Mucosa of descending colon (tissue), 3 donors: ENCODE measurements at regions not wholly inside any gene's neighbourhood (a gene's known extent, or its start where the extent isn't known, plus 50 kb on each side); places are given as distances from the start of the nearest gene placed in this dataset.

ENCODE experiments used
- ATAC-seq: fragments of 200-7000 bp; cut with Tn5 transposase; one replicate; pipeline ENCODE4 v1.9.1; 2020; ENCODE audit warnings: mild to moderate bottlenecking, moderate library complexity
- DNase-seq, 3 donors: peaks; one replicate each; pipeline ENCODE4 v3.0.0-alpha.2; 2020
- H3K36me3 ChIP-seq: fragments of 200-600 bp; one replicate; pipeline ENCODE4 v1.8.0; 2021; ENCODE audit warnings: low read depth, mild to moderate bottlenecking
- H3K4me1 ChIP-seq: fragments of 200-600 bp; one replicate; pipeline ENCODE4 v1.8.0; 2021; ENCODE audit warnings: low read depth, mild to moderate bottlenecking
- H3K4me3 ChIP-seq: fragments of 200-600 bp; one replicate; pipeline ENCODE4 v1.8.0; 2021; ENCODE audit warnings: mild to moderate bottlenecking
- H3K9me3 ChIP-seq: fragments of 200-600 bp; one replicate; pipeline ENCODE4 v1.8.0; 2021; ENCODE audit warnings: mild to moderate bottlenecking
- intact Hi-C, 2 donors: fragments of 100-400 bp; cut with DNase I in 1 of 2; cut with micrococcal nuclease in 1 of 2; formaldehyde crosslinking; loops; one replicate each; pipeline versions ENCODE4 v1.11.0 to v1.11.1; 2022; cut with DNase I, micrococcal nuclease
- TF ChIP-seq, protein P1 (sequence below): fragments of 200-600 bp; IDR thresholded peaks from one replicate; pipeline ENCODE4 v1.8.0; 2022; ENCODE audit warnings: antibody characterized with exemption, mild to moderate bottlenecking
- donor health status: DM: no; HTN: no; CAD: no; lungs with moderate emphysema.
- donor health status: DM: no; HTN: no; CAD: no.
- donor health status: DM: no; HTN: yes; CAD: no.

DNA sequence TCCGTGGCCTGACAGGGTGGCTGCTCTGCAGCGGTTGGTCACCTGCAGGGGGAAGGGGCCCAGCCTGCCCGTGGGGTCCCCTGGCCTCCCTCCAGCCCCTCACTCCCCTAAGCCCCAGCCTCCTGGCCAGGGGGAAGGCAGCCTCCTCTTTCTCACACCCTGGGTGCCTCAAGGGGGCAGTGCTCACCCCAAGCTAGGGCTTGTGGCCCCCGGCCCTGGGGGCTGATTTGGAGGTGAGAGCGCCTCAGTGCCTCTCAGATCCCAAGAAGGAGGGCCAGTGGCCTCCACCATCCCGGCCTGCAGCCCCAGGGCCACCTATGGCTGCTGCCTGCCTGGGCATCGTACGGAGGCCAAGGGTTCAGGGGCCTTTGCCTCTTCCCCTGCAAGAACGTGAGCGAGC lies 66.4 kb upstream of the TTC34 start:
- intact Hi-C loops = no loop called here
- no peak overlapping the region for H3K4me3 ChIP-seq
- ATAC-seq (no peak), DNase-seq (no peak)
- H3K36me3 ChIP-seq = no peaks in the 10 kb centered on the region
- H3K4me1 ChIP-seq = no peaks in the 10 kb centered on the region
- peaks cover 15% of the 10 kb centered on the region for H3K9me3 ChIP-seq
- TF ChIP-seq, protein P1, sequence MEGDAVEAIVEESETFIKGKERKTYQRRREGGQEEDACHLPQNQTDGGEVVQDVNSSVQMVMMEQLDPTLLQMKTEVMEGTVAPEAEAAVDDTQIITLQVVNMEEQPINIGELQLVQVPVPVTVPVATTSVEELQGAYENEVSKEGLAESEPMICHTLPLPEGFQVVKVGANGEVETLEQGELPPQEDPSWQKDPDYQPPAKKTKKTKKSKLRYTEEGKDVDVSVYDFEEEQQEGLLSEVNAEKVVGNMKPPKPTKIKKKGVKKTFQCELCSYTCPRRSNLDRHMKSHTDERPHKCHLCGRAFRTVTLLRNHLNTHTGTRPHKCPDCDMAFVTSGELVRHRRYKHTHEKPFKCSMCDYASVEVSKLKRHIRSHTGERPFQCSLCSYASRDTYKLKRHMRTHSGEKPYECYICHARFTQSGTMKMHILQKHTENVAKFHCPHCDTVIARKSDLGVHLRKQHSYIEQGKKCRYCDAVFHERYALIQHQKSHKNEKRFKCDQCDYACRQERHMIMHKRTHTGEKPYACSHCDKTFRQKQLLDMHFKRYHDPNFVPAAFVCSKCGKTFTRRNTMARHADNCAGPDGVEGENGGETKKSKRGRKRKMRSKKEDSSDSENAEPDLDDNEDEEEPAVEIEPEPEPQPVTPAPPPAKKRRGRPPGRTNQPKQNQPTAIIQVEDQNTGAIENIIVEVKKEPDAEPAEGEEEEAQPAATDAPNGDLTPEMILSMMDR = no peak

DNA sequence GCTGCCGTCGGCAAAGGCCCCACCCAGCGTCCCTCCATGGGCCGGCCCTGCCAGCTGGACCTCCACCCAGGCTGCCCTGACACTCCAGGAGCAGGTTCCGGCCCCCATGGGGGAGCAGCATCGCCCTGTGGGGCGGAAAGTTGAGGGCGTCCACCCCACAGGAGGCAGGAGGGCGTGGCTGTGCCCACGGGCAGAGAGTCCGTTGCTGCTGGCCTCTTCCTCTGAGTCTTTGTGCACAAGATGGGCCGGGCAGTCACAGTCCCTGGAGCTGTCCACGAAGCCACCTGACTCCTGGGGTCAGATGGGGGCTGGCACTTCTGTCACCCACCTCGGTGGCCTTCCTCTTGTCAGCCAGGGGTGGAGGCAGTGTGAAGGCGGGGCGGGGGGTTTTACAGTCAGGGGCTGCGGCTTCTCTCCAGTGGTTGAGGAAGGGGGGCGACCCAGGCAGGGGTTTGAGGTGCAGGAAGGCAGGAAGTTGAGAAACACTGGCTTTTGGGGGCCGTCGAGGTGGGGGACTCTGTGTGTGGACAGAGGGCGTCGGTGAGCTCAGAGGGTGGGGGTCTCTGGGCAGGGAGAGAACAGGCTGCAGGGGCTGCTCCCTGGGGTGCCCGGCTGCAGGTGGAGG lies 67.2 kb upstream of the TTC34 start:
- Histone ChIP-seq H3K9me3 (peaks cover 15% of the 10 kb centered on the region), H3K4me3 (no peak overlapping the region), H3K36me3 (no peaks in the 10 kb centered on the region), H3K4me1 (no peaks in the 10 kb centered on the region)
- TF ChIP-seq, protein P1 = no peak
- ATAC-seq (no peak), DNase-seq (no peak)
- intact Hi-C loops = no loop called here

DNA sequence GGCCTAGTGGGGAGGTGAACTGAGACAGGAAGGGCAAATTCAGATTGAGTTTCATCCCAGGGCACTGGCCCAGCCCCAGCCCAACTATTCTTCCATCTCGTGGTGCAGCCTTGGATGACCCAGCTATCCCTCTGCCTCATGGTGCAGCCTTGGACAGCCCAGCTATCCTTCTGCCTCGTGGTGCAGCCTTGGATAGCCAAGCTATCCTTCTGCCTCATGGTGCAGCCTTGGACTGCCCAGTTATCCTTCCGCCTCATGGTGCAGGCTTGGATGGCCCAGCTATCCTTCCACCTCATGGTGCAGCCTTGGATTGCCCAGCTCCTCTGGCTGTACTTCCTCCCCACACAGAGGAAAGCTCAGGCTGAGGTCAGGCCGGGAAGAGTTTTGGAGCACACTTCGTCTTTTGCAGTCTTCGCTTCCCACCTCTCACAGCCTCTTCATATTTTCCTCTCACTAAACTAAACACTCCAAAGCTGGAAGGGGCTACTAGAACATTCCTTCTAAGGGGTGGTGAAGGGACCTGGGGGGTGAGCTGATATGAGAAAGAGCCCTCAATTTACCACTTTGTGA lies 69.8 kb upstream of the TTC34 start:
- no peak for ATAC-seq
- Histone ChIP-seq H3K9me3 (peaks cover 15% of the 10 kb centered on the region), H3K36me3 (no peaks in the 10 kb centered on the region), H3K4me1 (no peaks in the 10 kb centered on the region), H3K4me3 (no peak overlapping the region)
- intact Hi-C loops = no loop called here
- TF ChIP-seq, protein P1 = no peak
- no peak for DNase-seq

DNA sequence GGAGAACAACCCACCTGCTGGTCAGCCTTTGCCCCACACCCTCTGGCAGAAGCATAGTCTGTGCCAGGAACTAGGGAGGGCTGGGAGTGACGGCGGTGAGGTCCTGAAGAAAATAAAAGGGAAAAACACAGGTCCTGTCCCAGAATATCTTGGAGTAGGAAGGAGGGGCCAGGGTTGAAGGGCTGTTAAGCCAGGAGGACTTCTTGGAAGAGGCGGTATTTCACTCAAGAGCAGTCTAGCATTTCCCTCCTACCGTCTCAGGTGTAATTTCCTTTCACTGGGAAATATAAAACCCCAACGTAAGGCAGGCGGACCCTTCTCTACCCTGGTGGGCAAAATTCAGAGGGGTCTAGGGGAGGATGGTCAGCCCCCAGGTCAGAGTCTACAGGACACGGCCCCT lies 72.7 kb upstream of the TTC34 start:
- Histone ChIP-seq H3K4me1 (no peaks in the 10 kb centered on the region), H3K36me3 (no peaks in the 10 kb centered on the region), H3K4me3 (no peak overlapping the region), H3K9me3 (peaks cover 15% of the 10 kb centered on the region)
- DNase-seq = no peak
- intact Hi-C loops = no loop called here
- TF ChIP-seq, protein P1 = no peak
- ATAC-seq = no peak

DNA sequence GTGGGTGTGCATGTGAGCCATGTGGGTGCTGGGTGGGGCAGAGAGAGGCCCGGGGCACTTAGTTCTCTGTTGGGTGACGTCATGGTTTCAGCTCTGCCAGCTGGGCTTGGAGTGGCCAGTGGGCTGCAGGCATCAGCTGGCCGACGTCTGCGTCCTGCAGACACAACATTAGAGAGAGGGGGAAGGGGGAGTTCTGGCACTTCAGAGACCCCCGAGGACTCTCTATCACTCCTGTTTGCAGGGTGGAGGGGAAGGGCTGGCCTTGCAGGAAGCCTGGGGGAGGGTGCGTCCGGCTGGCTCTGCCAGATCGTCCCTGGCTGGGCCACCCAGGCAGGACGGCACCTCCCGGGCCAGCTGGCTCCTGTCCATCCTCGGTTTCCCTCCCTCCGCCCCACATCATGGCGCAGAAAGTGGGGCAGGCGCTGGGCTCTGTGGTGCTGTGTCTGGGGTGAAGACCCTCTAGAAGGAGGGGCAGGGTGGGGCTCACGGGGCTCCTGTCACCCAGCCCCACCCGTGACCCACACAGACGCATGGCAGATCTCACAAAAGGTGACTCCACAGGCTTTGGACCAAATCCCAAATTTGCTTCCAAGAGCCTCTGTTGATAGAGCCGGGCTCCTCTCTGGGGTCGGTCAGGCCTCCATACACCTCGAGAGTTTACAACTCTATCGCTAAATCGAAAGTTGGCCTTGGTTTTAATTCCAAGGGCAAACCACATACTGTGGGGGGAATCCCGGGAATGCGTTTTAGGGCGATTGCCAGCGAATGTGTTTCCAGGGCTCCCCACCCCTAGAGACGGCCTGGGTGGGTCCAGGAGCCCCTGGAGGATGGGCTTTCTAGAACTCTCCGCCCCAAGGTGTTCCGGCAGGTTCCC lies 73.4 kb upstream of the TTC34 start:
- H3K4me3 ChIP-seq = no peak overlapping the region
- intact Hi-C loops = no loop called here

More for the DNA sequence above, 73.4 kb upstream of the TTC34 start:
- DNase-seq = no peak
- H3K4me1 ChIP-seq = no peaks in the 10 kb centered on the region
- H3K9me3 ChIP-seq = peaks cover 15% of the 10 kb centered on the region
- TF ChIP-seq, protein P1 = no peak
- no peak for ATAC-seq
- H3K36me3 ChIP-seq = no peaks in the 10 kb centered on the region
